H9 (cell line): ENCODE measurements at regions not wholly inside any gene's neighbourhood (a gene's known extent, or its start where the extent isn't known, plus 50 kb on each side); places are given as distances from the start of the nearest gene placed in this dataset.

Experiments used
- DNase-seq: peaks from one replicate; pipeline ENCODE4 v3.0.0-alpha.2; 2017
- H2AFZ ChIP-seq: one replicate; pipeline ENCODE4 v1.6.1; 2013; ENCODE audit warnings: mild to moderate bottlenecking, low read length, control low read depth, moderate library complexity
- H2AK5ac ChIP-seq: 2 replicates; pipeline ENCODE4 v1.6.1; 2013; ENCODE audit warnings: low read length, control low read depth, mixed read lengths; ENCODE audit not compliant: insufficient read length
- H2BK120ac ChIP-seq: one replicate; pipeline ENCODE4 v1.6.1; 2013; ENCODE audit warnings: low read depth, mild to moderate bottlenecking, low read length, control low read depth, inconsistent platforms; ENCODE audit not compliant: poor library complexity, severe bottlenecking
- H2BK12ac ChIP-seq: 2 replicates; pipeline ENCODE4 v1.6.1; 2013; ENCODE audit warnings: low read length, control low read depth, mixed read lengths, low read depth; ENCODE audit not compliant: insufficient read length
- H2BK15ac ChIP-seq: 2 replicates; pipeline ENCODE4 v1.6.1; 2013; ENCODE audit warnings: low read depth, low read length, control low read depth
- H2BK20ac ChIP-seq: one replicate; pipeline ENCODE4 v1.6.1; 2013; ENCODE audit warnings: low read depth, mild to moderate bottlenecking, low read length, control low read depth, inconsistent platforms; ENCODE audit not compliant: poor library complexity, severe bottlenecking
- H2BK5ac ChIP-seq: 2 replicates; pipeline ENCODE4 v1.6.1; 2013; ENCODE audit warnings: low read length, control low read depth, mixed read lengths; ENCODE audit not compliant: insufficient read length
- H3K14ac ChIP-seq: 2 replicates; pipeline ENCODE4 v1.6.1; 2013; ENCODE audit warnings: low read length, control low read depth; ENCODE audit not compliant: insufficient read depth
- H3K18ac ChIP-seq: 2 replicates; pipeline ENCODE4 v1.6.1; 2013; ENCODE audit warnings: low read depth, mild to moderate bottlenecking, mixed read lengths, low read length, control low read depth; ENCODE audit not compliant: insufficient read length
- H3K23ac ChIP-seq: 2 replicates; pipeline ENCODE4 v1.6.1; 2013; ENCODE audit warnings: low read length, control low read depth, mixed read lengths, low read depth; ENCODE audit not compliant: insufficient read length
- H3K23me2 ChIP-seq: 2 replicates; pipeline ENCODE4 v1.6.1; 2013; ENCODE audit warnings: low read depth, mild to moderate bottlenecking, mixed read lengths, low read length, control low read depth; ENCODE audit not compliant: insufficient read length, poor library complexity, severe bottlenecking
- H3K27ac ChIP-seq: 2 replicates; pipeline ENCODE4 v1.5.1; 2013; ENCODE audit warnings: low read length, control low read depth, mixed read lengths, low read depth; ENCODE audit not compliant: insufficient read length
- H3K27me3 ChIP-seq: 2 replicates; pipeline ENCODE4 v1.6.1; 2013; ENCODE audit warnings: low read length, control low read depth, inconsistent platforms; ENCODE audit not compliant: insufficient read depth
- H3K4ac ChIP-seq: 2 replicates; pipeline ENCODE4 v1.6.1; 2013; ENCODE audit warnings: low read depth, mild to moderate bottlenecking, control low read depth, inconsistent platforms, low read length, moderate library complexity
- H3K4me1 ChIP-seq: 2 replicates; pipeline ENCODE4 v1.6.1; 2013; ENCODE audit warnings: low read length, control low read depth, inconsistent platforms; ENCODE audit not compliant: insufficient read depth
- H3K4me2 ChIP-seq: 2 replicates; pipeline ENCODE4 v1.6.1; 2013; ENCODE audit warnings: low read length, control low read depth, mixed read lengths; ENCODE audit not compliant: insufficient read length, insufficient read depth
- H3K56ac ChIP-seq: 2 replicates; pipeline ENCODE4 v1.6.1; 2013; ENCODE audit warnings: low read depth, mild to moderate bottlenecking, mixed read lengths, low read length, control low read depth; ENCODE audit not compliant: insufficient read length
- H3K79me1 ChIP-seq: 2 replicates; pipeline ENCODE4 v1.6.1; 2013; ENCODE audit warnings: low read depth, mild to moderate bottlenecking, moderate library complexity, low read length, control low read depth, inconsistent platforms; ENCODE audit not compliant: insufficient read depth, poor library complexity, severe bottlenecking
- H3K79me2 ChIP-seq: 2 replicates; pipeline ENCODE4 v1.6.1; 2013; ENCODE audit warnings: low read length, control low read depth, inconsistent platforms; ENCODE audit not compliant: insufficient read depth
- H3K9ac ChIP-seq: 2 replicates; pipeline ENCODE4 v1.6.1; 2013; ENCODE audit warnings: low read length, control low read depth, mixed read lengths; ENCODE audit not compliant: insufficient read length; ENCODE audit errors: extremely low read depth
- H3K9me3 ChIP-seq: one replicate; pipeline ENCODE4 v1.6.1; 2013; ENCODE audit warnings: low read depth, low read length, inconsistent platforms; ENCODE audit not compliant: control insufficient read depth
- H3T11ph ChIP-seq: one replicate; pipeline ENCODE4 v1.6.1; 2013; ENCODE audit warnings: mild to moderate bottlenecking, low read length, control low read depth, inconsistent platforms
- H4K20me1 ChIP-seq: one replicate; pipeline ENCODE4 v1.6.1; 2013; ENCODE audit not compliant: control insufficient read depth, insufficient read length, insufficient read depth
- H4K5ac ChIP-seq: 2 replicates; pipeline ENCODE4 v1.6.1; 2013; ENCODE audit warnings: low read depth, mild to moderate bottlenecking, mixed read lengths, low read length, control low read depth; ENCODE audit not compliant: insufficient read length
- H4K8ac ChIP-seq: replicated peaks from 2 replicates; pipeline ENCODE4 v1.6.1; 2013; ENCODE audit warnings: low read length, control low read depth, mixed read lengths, low read depth; ENCODE audit not compliant: insufficient read length
- H4K91ac ChIP-seq: 2 replicates; pipeline ENCODE4 v1.6.1; 2013; ENCODE audit warnings: low read depth, mild to moderate bottlenecking, moderate library complexity, mixed read lengths, low read length, control low read depth; ENCODE audit not compliant: insufficient read length
- H3K27ac Mint-ChIP-seq, 3 experiments: 2 replicates in 2 of 3; 3 replicates in 1 of 3; pipeline ENCODE4 v1.8.0; 2020 to 2021; ENCODE audit warnings: mixed read lengths in 3 of 3, mild to moderate bottlenecking in 1 of 3, moderate library complexity in 1 of 3
- H3K27me3 Mint-ChIP-seq: 2 replicates; pipeline ENCODE4 v1.8.0; 2021; ENCODE audit warnings: low read depth, mild to moderate bottlenecking, moderate library complexity, mixed read lengths
- H3K36me3 Mint-ChIP-seq, 3 experiments: 2 replicates in 2 of 3; 3 replicates in 1 of 3; pipeline ENCODE4 v1.8.0; 2020 to 2021; ENCODE audit warnings: low read depth in 3 of 3, mixed read lengths in 3 of 3; ENCODE audit not compliant: insufficient read depth in 1 of 3
- H3K4me1 Mint-ChIP-seq, 2 experiments: 2 replicates each; pipeline ENCODE4 v1.8.0; 2020; ENCODE audit warnings: mixed read lengths in 2 of 2
- H3K4me3 Mint-ChIP-seq, 2 experiments: 2 replicates in 1 of 2; 3 replicates in 1 of 2; pipeline ENCODE4 v1.8.0; 2020 to 2021; ENCODE audit warnings: mild to moderate bottlenecking in 2 of 2, mixed read lengths in 2 of 2, moderate library complexity in 1 of 2
- H3K9me3 Mint-ChIP-seq, 2 experiments: 2 replicates in 1 of 2; 3 replicates in 1 of 2; pipeline ENCODE4 v1.8.0; 2020; ENCODE audit warnings: mild to moderate bottlenecking in 2 of 2, mixed read lengths in 2 of 2, moderate library complexity in 1 of 2
- WGBS: extraction: QIAGEN DNeasy Blood & Tissue Kit; methylation state at CpG from one replicate; pipeline ENCODE4 v1.1.7; 2013; ENCODE audit warnings: missing lambda C conversion rate, low lambda C conversion rate, mixed read lengths; ENCODE audit not compliant: insufficient read length; ENCODE audit errors: extremely low coverage; 5-methylcytosine and 5-hydroxymethylcytosine counted together
- TF ChIP-seq, protein P1 (sequence below): fragments of 200-600 bp; sonication (generic); conservative IDR thresholded peaks from 3 replicates; pipeline ENCODE4 v1.8.0; 2021; ENCODE audit warnings: antibody characterized with exemption, mild to moderate bottlenecking

DNA sequence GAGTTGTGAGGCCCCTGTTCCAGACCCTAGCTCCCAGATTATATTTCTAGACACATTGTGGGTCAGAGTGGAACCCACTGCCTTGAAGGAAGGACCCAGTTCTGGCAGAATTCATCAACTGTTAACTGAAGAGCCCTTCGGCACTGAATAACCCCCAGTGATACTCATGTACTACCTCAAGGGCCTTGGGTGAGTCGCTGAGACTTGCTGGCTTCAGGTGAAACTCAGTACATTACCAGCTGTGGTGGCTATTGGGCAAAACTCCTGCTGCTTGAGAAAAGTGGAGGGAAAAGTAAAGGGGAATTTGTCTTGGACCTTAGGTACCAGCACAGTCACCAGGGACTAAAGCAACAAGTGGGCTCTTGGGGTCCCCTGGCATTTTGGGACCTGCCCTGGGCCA is 394.9 kb upstream of the EPHA3 start:
- H3K56ac ChIP-seq: no peak overlapping the region
- H3K79me1 ChIP-seq: no peaks in the 10 kb centered on the region
- H2BK120ac ChIP-seq: no peak overlapping the region
- no peaks in the 10 kb centered on the region for H3K27me3 Mint-ChIP-seq
- no CpG with 5 or more reads among the region's 2 CpGs for WGBS
- no peak overlapping the region for H3K18ac ChIP-seq
- no peak overlapping the region for H3K27ac Mint-ChIP-seq
- H3K4me3 Mint-ChIP-seq: no peak overlapping the region
- no peak overlapping the region for H2AK5ac ChIP-seq
- H4K20me1 ChIP-seq: no peaks in the 10 kb centered on the region
- H2BK5ac ChIP-seq: no peak overlapping the region
- no peaks in the 10 kb centered on the region for H3K36me3 Mint-ChIP-seq
- H3K23ac ChIP-seq: no peak overlapping the region
- H3K4ac ChIP-seq: no peak overlapping the region
- no peaks in the 10 kb centered on the region for H3K9me3 Mint-ChIP-seq
- H3K27me3 ChIP-seq: no peaks in the 10 kb centered on the region
- H2BK12ac ChIP-seq: no peak overlapping the region
- H3K9me3 ChIP-seq: no peaks in the 10 kb centered on the region
- no peak for DNase-seq
- H3T11ph ChIP-seq: no peak overlapping the region
- H2BK20ac ChIP-seq: no peak overlapping the region
- no peak overlapping the region for H3K27ac ChIP-seq
- no peak overlapping the region for H4K5ac ChIP-seq
- H3K14ac ChIP-seq: no peak overlapping the region
- H2AFZ ChIP-seq: no peak overlapping the region
- no peak overlapping the region for H3K4me2 ChIP-seq
- H3K23me2 ChIP-seq: no peaks in the 10 kb centered on the region
- H4K8ac ChIP-seq: no peak overlapping the region
- TF ChIP-seq, protein P1, sequence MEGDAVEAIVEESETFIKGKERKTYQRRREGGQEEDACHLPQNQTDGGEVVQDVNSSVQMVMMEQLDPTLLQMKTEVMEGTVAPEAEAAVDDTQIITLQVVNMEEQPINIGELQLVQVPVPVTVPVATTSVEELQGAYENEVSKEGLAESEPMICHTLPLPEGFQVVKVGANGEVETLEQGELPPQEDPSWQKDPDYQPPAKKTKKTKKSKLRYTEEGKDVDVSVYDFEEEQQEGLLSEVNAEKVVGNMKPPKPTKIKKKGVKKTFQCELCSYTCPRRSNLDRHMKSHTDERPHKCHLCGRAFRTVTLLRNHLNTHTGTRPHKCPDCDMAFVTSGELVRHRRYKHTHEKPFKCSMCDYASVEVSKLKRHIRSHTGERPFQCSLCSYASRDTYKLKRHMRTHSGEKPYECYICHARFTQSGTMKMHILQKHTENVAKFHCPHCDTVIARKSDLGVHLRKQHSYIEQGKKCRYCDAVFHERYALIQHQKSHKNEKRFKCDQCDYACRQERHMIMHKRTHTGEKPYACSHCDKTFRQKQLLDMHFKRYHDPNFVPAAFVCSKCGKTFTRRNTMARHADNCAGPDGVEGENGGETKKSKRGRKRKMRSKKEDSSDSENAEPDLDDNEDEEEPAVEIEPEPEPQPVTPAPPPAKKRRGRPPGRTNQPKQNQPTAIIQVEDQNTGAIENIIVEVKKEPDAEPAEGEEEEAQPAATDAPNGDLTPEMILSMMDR: no peak
- no peak overlapping the region for H4K91ac ChIP-seq
- no peak overlapping the region for H3K9ac ChIP-seq
- H3K4me1 ChIP-seq: no peaks in the 10 kb centered on the region
- no peaks in the 10 kb centered on the region for H3K79me2 ChIP-seq
- no peak overlapping the region for H2BK15ac ChIP-seq
- H3K4me1 Mint-ChIP-seq: no peaks in the 10 kb centered on the region
